H1 (cell line): ENCODE measurements at regions not wholly inside any gene's neighbourhood (a gene's known extent, or its start where the extent isn't known, plus 50 kb on each side); places are given as distances from the start of the nearest gene placed in this dataset.

Experiments
- CTCF ChIA-PET: fragments of 300-600 bp; sonication (Branson Sonifier 250); formaldehyde crosslinking; loops from one replicate; lab custom pipeline; 2021; ENCODE audit not compliant: partially characterized antibody; lab: Charles Lee
- POLR2A ChIA-PET: fragments of 300-600 bp; sonication (Branson Sonifier 250); formaldehyde crosslinking; loops from one replicate; lab custom pipeline; 2021; ENCODE audit warnings: inconsistent platforms; ENCODE audit not compliant: partially characterized antibody; lab: Charles Lee
- DNase-seq, 2 experiments: peaks; one replicate each; pipeline versions ENCODE4 v3.0.0 to v3.0.0-alpha.2; 2010 to 2022; ENCODE audit warnings: low spot score in 2 of 2, low read depth in 1 of 2, mixed read lengths in 1 of 2
- FAIRE-seq: peaks from 2 replicates; lab custom pipeline; 2011; peaks lifted over from hg19 to GRCh38; lab: Jason Lieb, UNC
- H2AFZ ChIP-seq: 2 replicates; pipeline ENCODE4 v1.8.1; 2012; ENCODE audit warnings: low read length, inconsistent platforms
- H2AK5ac ChIP-seq: 2 replicates; pipeline ENCODE4 v1.6.1; 2013; ENCODE audit warnings: low read depth, low read length
- H2BK120ac ChIP-seq: replicated peaks from 2 replicates; pipeline ENCODE3; 2013; ENCODE audit warnings: low read depth, low read length, inconsistent platforms
- H2BK12ac ChIP-seq: 2 replicates; pipeline ENCODE4 v1.6.1; 2013; ENCODE audit warnings: low read depth, low read length
- H2BK15ac ChIP-seq: 2 replicates; pipeline ENCODE4 v1.6.1; 2013; ENCODE audit warnings: low read length
- H2BK20ac ChIP-seq: 2 replicates; pipeline ENCODE4 v1.6.1; 2013; ENCODE audit warnings: low read length
- H2BK5ac ChIP-seq: 2 replicates; pipeline ENCODE4 v1.6.1; 2013; ENCODE audit warnings: low read depth, low read length
- H3K14ac ChIP-seq: 2 replicates; pipeline ENCODE4 v1.6.1; 2013; ENCODE audit warnings: inconsistent platforms; ENCODE audit not compliant: insufficient read length
- H3K18ac ChIP-seq: 2 replicates; pipeline ENCODE4 v1.6.1; 2013; ENCODE audit warnings: low read length; ENCODE audit errors: extremely low read depth
- H3K23ac ChIP-seq: 2 replicates; pipeline ENCODE4 v1.6.1; 2013; ENCODE audit warnings: inconsistent platforms; ENCODE audit not compliant: insufficient read length
- H3K23me2 ChIP-seq: 2 replicates; pipeline ENCODE4 v1.6.1; 2013; ENCODE audit warnings: low read depth, low read length
- H3K27ac ChIP-seq: 2 replicates; pipeline ENCODE4 v1.6.1; 2011; ENCODE audit warnings: low read depth, low read length, inconsistent platforms
- H3K27me3 ChIP-seq, 4 experiments: replicated peaks in 1 of 4; 1 replicate in 1 of 4; 2 replicates in 3 of 4; pipeline versions ENCODE4 v1.6.1 to v1.8.1; 2011 to 2013; ENCODE audit warnings: low read length in 3 of 4, mild to moderate bottlenecking in 3 of 4, inconsistent platforms in 2 of 4, mixed read lengths in 2 of 4, moderate library complexity in 1 of 4; ENCODE audit not compliant: control insufficient read depth in 3 of 4, insufficient read depth in 3 of 4; ENCODE audit errors: extremely low read depth in 1 of 4
- H3K36me3 ChIP-seq, 4 experiments: 2 replicates each; pipeline versions ENCODE4 v1.6.1 to v1.8.1; 2011 to 2013; ENCODE audit warnings: mild to moderate bottlenecking in 4 of 4, low read length in 3 of 4, moderate library complexity in 2 of 4, control low read depth in 1 of 4, inconsistent platforms in 1 of 4; ENCODE audit not compliant: insufficient read depth in 4 of 4, control insufficient read depth in 2 of 4
- H3K4ac ChIP-seq: replicated peaks from 2 replicates; pipeline ENCODE3; 2013; ENCODE audit warnings: low read length, low read depth, mixed read lengths, inconsistent platforms; ENCODE audit not compliant: insufficient read length
- H3K4me1 ChIP-seq, 4 experiments: replicated peaks in 1 of 4; 1 replicate in 1 of 4; 2 replicates in 3 of 4; pipeline versions ENCODE4 v1.6.1 to v1.8.1; 2011 to 2013; ENCODE audit warnings: low read length in 3 of 4, inconsistent platforms in 2 of 4, mixed read lengths in 1 of 4; ENCODE audit not compliant: insufficient read depth in 4 of 4, control insufficient read depth in 3 of 4
- H3K4me2 ChIP-seq, 2 experiments: 2 replicates each; pipeline versions ENCODE4 v1.6.1 to v1.8.1; 2011 to 2013; ENCODE audit warnings: low read depth in 2 of 2, low read length in 2 of 2, control low read depth in 1 of 2, inconsistent platforms in 1 of 2, mild to moderate bottlenecking in 1 of 2; ENCODE audit not compliant: insufficient read depth in 1 of 2
- H3K4me3 ChIP-seq, 4 experiments: fragments of 200-600, 300-600 bp in 1 of 4; sonication (generic), shearing (Covaris generic), sonication (Bioruptor Twin) in 1 of 4; 2 replicates each; pipeline versions ENCODE4 v1.5.1 to v1.8.1; 2011 to 2016; ENCODE audit warnings: low read length in 4 of 4, low read depth in 3 of 4, control low read depth in 2 of 4, inconsistent platforms in 2 of 4, mild to moderate bottlenecking in 2 of 4, mixed read lengths in 1 of 4, moderate library complexity in 1 of 4; ENCODE audit not compliant: insufficient read depth in 2 of 4; ENCODE audit errors: extremely low read depth in 1 of 4
- H3K56ac ChIP-seq: replicated peaks from 2 replicates; pipeline ENCODE3; 2013; ENCODE audit warnings: low read depth, mild to moderate bottlenecking, mixed read lengths, low read length, inconsistent platforms; ENCODE audit not compliant: insufficient read length
- H3K79me1 ChIP-seq: 2 replicates; pipeline ENCODE4 v1.6.1; 2013; ENCODE audit warnings: low read depth, low read length, control low read depth
- H3K79me2 ChIP-seq, 2 experiments: 2 replicates each; pipeline versions ENCODE4 v1.6.1 to v1.8.1; 2012 to 2013; ENCODE audit warnings: low read length in 2 of 2, mild to moderate bottlenecking in 2 of 2, inconsistent platforms in 1 of 2; ENCODE audit not compliant: insufficient read depth in 2 of 2, control insufficient read depth in 1 of 2
- H3K9ac ChIP-seq, 4 experiments: replicated peaks in 1 of 4; 1 replicate in 1 of 4; 2 replicates in 3 of 4; pipeline versions ENCODE4 v1.6.1 to v1.8.1; 2011 to 2013; ENCODE audit warnings: low read depth in 3 of 4, low read length in 3 of 4, control low read depth in 2 of 4, mild to moderate bottlenecking in 2 of 4, moderate library complexity in 2 of 4, inconsistent platforms in 1 of 4; ENCODE audit errors: extremely low read depth in 1 of 4
- H3K9me3 ChIP-seq, 2 experiments: 2 replicates each; pipeline versions ENCODE4 v1.6.1 to v1.8.1; 2012 to 2013; ENCODE audit warnings: mild to moderate bottlenecking in 2 of 2, moderate library complexity in 2 of 2, control low read depth in 1 of 2, inconsistent platforms in 1 of 2, low read depth in 1 of 2, low read length in 1 of 2, mixed read lengths in 1 of 2; ENCODE audit not compliant: insufficient read depth in 2 of 2
- H4K20me1 ChIP-seq, 2 experiments: replicated peaks in 1 of 2; 2 replicates each; pipeline versions ENCODE3 to v1.8.1; 2011 to 2013; ENCODE audit warnings: inconsistent platforms in 2 of 2, low read length in 2 of 2, mild to moderate bottlenecking in 1 of 2; ENCODE audit not compliant: insufficient read depth in 2 of 2, control insufficient read depth in 1 of 2
- H4K5ac ChIP-seq: 2 replicates; pipeline ENCODE4 v1.6.1; 2013; ENCODE audit warnings: low read length, low read depth, mixed read lengths, inconsistent platforms; ENCODE audit not compliant: insufficient read length
- H4K8ac ChIP-seq: 2 replicates; pipeline ENCODE4 v1.8.0; 2013; ENCODE audit warnings: mild to moderate bottlenecking, moderate library complexity, low read length, inconsistent platforms; ENCODE audit not compliant: insufficient read depth; ENCODE audit errors: extremely low read depth
- H4K91ac ChIP-seq: replicated peaks from 2 replicates; pipeline ENCODE3; 2013; ENCODE audit warnings: low read length, mixed read lengths, inconsistent platforms; ENCODE audit not compliant: insufficient read length
- BRCA1 ChIP-seq: IDR thresholded peaks from 2 replicates; pipeline ENCODE4 v1.6.1; 2012; ENCODE audit warnings: low read depth, low read length, improper control_type of control experiment
- JUND ChIP-seq: IDR thresholded peaks from 2 replicates; pipeline ENCODE4 v1.6.1; 2011; ENCODE audit warnings: mild to moderate bottlenecking, improper control_type of control experiment, low read length
- KDM1A ChIP-seq: fragments of 200-600, 300-600 bp; sonication (generic); IDR thresholded peaks from 2 replicates; pipeline ENCODE4 v1.7.1; 2016; ENCODE audit warnings: mild to moderate bottlenecking, low read length, borderline replicate concordance
- KDM4A ChIP-seq: IDR thresholded peaks from one replicate; pipeline ENCODE4 v1.7.1; 2012; ENCODE audit warnings: low read depth, mild to moderate bottlenecking, moderate library complexity, low read length, inconsistent platforms; ENCODE audit not compliant: severe bottlenecking
- PHF8 ChIP-seq: fragments of 200-600 bp; sonication (generic); conservative IDR thresholded peaks from 2 replicates; pipeline ENCODE4 v1.7.1; 2012; ENCODE audit warnings: low read depth, mild to moderate bottlenecking, inconsistent platforms, low read length, moderate library complexity
- RXRA ChIP-seq: IDR thresholded peaks from 2 replicates; pipeline ENCODE4 v1.6.1; 2011; ENCODE audit warnings: low read depth, mild to moderate bottlenecking, low read length, moderate library complexity; ENCODE audit not compliant: insufficient read depth
- TBP ChIP-seq: IDR thresholded peaks from 2 replicates; pipeline ENCODE4 v1.6.1; 2011; ENCODE audit warnings: low read depth, low read length, improper control_type of control experiment
- WGBS, 2 experiments: shearing (Covaris generic) in 1 of 2; methylation state at CpG; one replicate each; pipeline versions ENCODE4 v1.1.6 to v1.1.7; 2013 to 2015; ENCODE audit warnings: low lambda C conversion rate in 2 of 2, mixed read lengths in 2 of 2, inconsistent platforms in 1 of 2, low coverage in 1 of 2, missing lambda C conversion rate in 1 of 2; ENCODE audit not compliant: insufficient replicate concordance in 2 of 2, insufficient coverage in 1 of 2, insufficient read length in 1 of 2; ENCODE audit errors: extremely low coverage in 1 of 2, missing lambda C conversion rate in 1 of 2; 5-methylcytosine and 5-hydroxymethylcytosine counted together
- TF ChIP-seq, protein P1 (sequence below): IDR thresholded peaks from 2 replicates; pipeline ENCODE4 v1.6.1; 2012; ENCODE audit warnings: inconsistent platforms
- TF ChIP-seq, protein P2 (sequence below), 3 experiments: IDR thresholded peaks; 1 replicate in 2 of 3; 2 replicates in 1 of 3; pipeline versions ENCODE4 v1.5.1 to v1.6.1; 2011; ENCODE audit warnings: low read length in 3 of 3, mild to moderate bottlenecking in 3 of 3, inconsistent platforms in 2 of 3, low read depth in 1 of 3, moderate library complexity in 1 of 3; ENCODE audit not compliant: insufficient read depth in 1 of 3; ENCODE audit errors: control extremely low read depth in 1 of 3

DNA sequence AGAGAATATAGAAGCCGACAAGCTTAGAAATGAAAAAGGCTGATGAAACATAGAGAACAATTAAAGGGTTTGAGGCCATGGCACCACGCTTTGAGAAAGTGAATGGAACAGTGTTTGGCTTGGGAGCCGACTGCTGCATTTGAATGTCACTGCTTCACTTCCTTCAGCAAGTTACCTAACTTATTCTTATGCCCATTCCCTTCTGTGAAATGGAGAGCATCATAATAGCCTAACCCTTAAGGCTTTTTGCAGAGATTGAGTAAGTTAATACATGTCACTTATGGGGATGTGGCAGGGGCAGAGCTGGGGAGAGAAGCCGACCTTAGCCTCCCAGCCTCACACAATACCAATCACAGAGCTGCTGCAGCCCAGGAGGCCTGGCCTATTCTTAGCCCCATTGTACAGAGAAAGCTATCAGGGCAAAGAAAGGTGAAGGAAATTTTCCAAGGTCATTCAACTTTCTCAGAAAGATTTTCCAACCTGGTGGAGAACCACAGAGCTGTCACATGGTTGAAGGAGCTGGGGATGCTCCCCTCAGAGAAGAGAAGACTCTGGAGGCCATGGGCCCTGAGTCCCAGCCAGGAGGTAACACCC, 186.0 kb upstream of the GDF10 start:
- H3K14ac ChIP-seq, result no peak overlapping the region
- H3K4me2 ChIP-seq, result no peak overlapping the region
- POLR2A ChIA-PET, result no interaction called here
- FAIRE-seq, result no peak
- H3K18ac ChIP-seq, result no peak overlapping the region
- H4K20me1 ChIP-seq, result no peaks in the 10 kb centered on the region
- H3K4me1 ChIP-seq, result no peaks in the 10 kb centered on the region
- no peak overlapping the region for H2AK5ac ChIP-seq
- no peak for TF ChIP-seq TBP
- no peak for TF ChIP-seq KDM4A
- TF ChIP-seq, protein P1, sequence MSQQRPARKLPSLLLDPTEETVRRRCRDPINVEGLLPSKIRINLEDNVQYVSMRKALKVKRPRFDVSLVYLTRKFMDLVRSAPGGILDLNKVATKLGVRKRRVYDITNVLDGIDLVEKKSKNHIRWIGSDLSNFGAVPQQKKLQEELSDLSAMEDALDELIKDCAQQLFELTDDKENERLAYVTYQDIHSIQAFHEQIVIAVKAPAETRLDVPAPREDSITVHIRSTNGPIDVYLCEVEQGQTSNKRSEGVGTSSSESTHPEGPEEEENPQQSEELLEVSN, result no peak
- TF ChIP-seq JUND, result no peak
- no peak for TF ChIP-seq RXRA
- peak; percentile 59; the same call in 1 of the 2 replicates for TF ChIP-seq KDM1A
- TF ChIP-seq PHF8, result no peak
- no peak for TF ChIP-seq BRCA1
- TF ChIP-seq, protein P2, sequence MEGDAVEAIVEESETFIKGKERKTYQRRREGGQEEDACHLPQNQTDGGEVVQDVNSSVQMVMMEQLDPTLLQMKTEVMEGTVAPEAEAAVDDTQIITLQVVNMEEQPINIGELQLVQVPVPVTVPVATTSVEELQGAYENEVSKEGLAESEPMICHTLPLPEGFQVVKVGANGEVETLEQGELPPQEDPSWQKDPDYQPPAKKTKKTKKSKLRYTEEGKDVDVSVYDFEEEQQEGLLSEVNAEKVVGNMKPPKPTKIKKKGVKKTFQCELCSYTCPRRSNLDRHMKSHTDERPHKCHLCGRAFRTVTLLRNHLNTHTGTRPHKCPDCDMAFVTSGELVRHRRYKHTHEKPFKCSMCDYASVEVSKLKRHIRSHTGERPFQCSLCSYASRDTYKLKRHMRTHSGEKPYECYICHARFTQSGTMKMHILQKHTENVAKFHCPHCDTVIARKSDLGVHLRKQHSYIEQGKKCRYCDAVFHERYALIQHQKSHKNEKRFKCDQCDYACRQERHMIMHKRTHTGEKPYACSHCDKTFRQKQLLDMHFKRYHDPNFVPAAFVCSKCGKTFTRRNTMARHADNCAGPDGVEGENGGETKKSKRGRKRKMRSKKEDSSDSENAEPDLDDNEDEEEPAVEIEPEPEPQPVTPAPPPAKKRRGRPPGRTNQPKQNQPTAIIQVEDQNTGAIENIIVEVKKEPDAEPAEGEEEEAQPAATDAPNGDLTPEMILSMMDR (IDR thresholded peaks at IDR 0.05; ENCODE audit: control extremely low read depth in 1 of 3, insufficient read depth in 1 of 3, low read depth in 1 of 3, low read length in 3 of 3), result no peak
- TF ChIP-seq, all 59 proteins: peak for 1
- no peak overlapping the region for H3K9ac ChIP-seq
- WGBS, 2 experiments, result 53% methylated on average over 4 of the region's 4 CpGs; no CpG with 5 or more reads in 1 of the 2 experiments
- no peaks in the 10 kb centered on the region; a peak in 1 of 4 replicates for H3K79me2 ChIP-seq
- H2BK12ac ChIP-seq, result no peak overlapping the region; the same call in 1 of the 2 replicates
- H3K23ac ChIP-seq, result no peak overlapping the region
- H3K27me3 ChIP-seq, result no peaks in the 10 kb centered on the region
- H3K9me3 ChIP-seq, result no peaks in the 10 kb centered on the region
- no peak overlapping the region for H4K5ac ChIP-seq
- H3K79me1 ChIP-seq, result no peaks in the 10 kb centered on the region
- H3K4me3 ChIP-seq, result no peak overlapping the region
- no peak overlapping the region for H3K27ac ChIP-seq
- no peak overlapping the region for H2BK5ac ChIP-seq
- no peaks in the 10 kb centered on the region for H3K36me3 ChIP-seq
- no peak overlapping the region for H4K91ac ChIP-seq
- no peaks in the 10 kb centered on the region for H3K23me2 ChIP-seq
- H4K8ac ChIP-seq, result no peak overlapping the region
- DNase-seq, result peak in 1 of 2 experiments; percentile 43
- no peak overlapping the region for H3K4ac ChIP-seq
- H2AFZ ChIP-seq, result no peak overlapping the region
- CTCF ChIA-PET, result interaction anchor here (0.7 to 1.7 kb wide), 5 partner anchors 13 to 210 kb away, joined by 3 to 5 read pairs (median 4); no protein-coding TSS in a partner anchor
- no peak overlapping the region for H3K56ac ChIP-seq
- no peak overlapping the region for H2BK15ac ChIP-seq
- H2BK120ac ChIP-seq, result no peak overlapping the region
- no peak overlapping the region for H2BK20ac ChIP-seq
